ENCODE measurements at regions not wholly inside any gene's neighbourhood (a gene's known extent, or its start where the extent isn't known, plus 50 kb on each side); places are given as distances from the start of the nearest gene placed in this dataset.

DNA sequence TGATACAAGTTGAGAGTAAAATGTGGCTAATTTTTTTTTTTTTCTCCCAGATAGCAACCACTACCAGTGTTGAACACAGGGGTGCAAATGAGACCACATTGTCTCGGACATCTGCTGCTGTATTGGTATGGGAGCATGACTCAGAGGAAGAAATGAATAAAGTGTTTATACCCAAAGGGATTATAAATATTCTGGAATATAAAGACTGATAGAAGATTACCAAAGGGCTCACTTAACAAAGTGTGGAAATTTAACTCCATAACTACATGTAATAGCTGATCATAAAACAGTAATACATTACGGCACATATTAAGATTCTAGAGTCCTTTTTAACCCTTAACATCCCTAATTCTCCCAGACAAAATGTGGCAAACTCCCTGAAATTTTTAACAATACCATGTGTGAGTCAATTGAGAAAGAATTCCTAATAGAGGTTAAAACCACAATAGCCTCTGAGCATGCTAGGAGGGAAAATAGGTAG, 1023.0 kb upstream of the ACVR2A start:
- no peak for TF ChIP-seq POLR2AphosphoS5 (IDR thresholded peaks at IDR 0.05; ENCODE audit: low read depth, low read length)
- TF ChIP-seq, protein P1, sequence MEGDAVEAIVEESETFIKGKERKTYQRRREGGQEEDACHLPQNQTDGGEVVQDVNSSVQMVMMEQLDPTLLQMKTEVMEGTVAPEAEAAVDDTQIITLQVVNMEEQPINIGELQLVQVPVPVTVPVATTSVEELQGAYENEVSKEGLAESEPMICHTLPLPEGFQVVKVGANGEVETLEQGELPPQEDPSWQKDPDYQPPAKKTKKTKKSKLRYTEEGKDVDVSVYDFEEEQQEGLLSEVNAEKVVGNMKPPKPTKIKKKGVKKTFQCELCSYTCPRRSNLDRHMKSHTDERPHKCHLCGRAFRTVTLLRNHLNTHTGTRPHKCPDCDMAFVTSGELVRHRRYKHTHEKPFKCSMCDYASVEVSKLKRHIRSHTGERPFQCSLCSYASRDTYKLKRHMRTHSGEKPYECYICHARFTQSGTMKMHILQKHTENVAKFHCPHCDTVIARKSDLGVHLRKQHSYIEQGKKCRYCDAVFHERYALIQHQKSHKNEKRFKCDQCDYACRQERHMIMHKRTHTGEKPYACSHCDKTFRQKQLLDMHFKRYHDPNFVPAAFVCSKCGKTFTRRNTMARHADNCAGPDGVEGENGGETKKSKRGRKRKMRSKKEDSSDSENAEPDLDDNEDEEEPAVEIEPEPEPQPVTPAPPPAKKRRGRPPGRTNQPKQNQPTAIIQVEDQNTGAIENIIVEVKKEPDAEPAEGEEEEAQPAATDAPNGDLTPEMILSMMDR (IDR thresholded peaks at IDR 0.05): no peak
- TF ChIP-seq, protein P2, sequence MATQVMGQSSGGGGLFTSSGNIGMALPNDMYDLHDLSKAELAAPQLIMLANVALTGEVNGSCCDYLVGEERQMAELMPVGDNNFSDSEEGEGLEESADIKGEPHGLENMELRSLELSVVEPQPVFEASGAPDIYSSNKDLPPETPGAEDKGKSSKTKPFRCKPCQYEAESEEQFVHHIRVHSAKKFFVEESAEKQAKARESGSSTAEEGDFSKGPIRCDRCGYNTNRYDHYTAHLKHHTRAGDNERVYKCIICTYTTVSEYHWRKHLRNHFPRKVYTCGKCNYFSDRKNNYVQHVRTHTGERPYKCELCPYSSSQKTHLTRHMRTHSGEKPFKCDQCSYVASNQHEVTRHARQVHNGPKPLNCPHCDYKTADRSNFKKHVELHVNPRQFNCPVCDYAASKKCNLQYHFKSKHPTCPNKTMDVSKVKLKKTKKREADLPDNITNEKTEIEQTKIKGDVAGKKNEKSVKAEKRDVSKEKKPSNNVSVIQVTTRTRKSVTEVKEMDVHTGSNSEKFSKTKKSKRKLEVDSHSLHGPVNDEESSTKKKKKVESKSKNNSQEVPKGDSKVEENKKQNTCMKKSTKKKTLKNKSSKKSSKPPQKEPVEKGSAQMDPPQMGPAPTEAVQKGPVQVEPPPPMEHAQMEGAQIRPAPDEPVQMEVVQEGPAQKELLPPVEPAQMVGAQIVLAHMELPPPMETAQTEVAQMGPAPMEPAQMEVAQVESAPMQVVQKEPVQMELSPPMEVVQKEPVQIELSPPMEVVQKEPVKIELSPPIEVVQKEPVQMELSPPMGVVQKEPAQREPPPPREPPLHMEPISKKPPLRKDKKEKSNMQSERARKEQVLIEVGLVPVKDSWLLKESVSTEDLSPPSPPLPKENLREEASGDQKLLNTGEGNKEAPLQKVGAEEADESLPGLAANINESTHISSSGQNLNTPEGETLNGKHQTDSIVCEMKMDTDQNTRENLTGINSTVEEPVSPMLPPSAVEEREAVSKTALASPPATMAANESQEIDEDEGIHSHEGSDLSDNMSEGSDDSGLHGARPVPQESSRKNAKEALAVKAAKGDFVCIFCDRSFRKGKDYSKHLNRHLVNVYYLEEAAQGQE (IDR thresholded peaks at IDR 0.05; ENCODE audit: insufficient read depth in 1 of 2, low read depth in 2 of 2, low read length in 1 of 2): no peak
